G401 (cell line): ENCODE measurements at regions not wholly inside any gene's neighbourhood (a gene's known extent, or its start where the extent isn't known, plus 50 kb on each side); places are given as distances from the start of the nearest gene placed in this dataset.
"Not testable (repeated sequence)": the region's sequence is repeated elsewhere in the genome, so short reads cannot be mapped to it uniquely, and the experiment has no call there.

ENCODE experiments used
- DNase-seq: peaks from one replicate; pipeline ENCODE4 v3.0.0-alpha.2; 2015; ENCODE audit warnings: low spot score
- in situ Hi-C: cut with HindIII; loops from 2 replicates; pipeline ENCODE4 v1.10.0; 2016; ENCODE audit warnings: low sequenced_read_pairs, mixed read lengths

GRCh38 chr5:13263701-13264100, 680.8 kb downstream of the DNAH5 start:
- in situ Hi-C loops, result no loop called here
- DNase-seq, result no peak

GRCh38 chr5:13253111-13253510, 691.4 kb downstream of the DNAH5 start:
- in situ Hi-C loops, result no loop called here
- no peak for DNase-seq

GRCh38 chr5:13252699-13253098, 691.8 kb downstream of the DNAH5 start:
- in situ Hi-C loops, result no loop called here
- DNase-seq, result no peak

- in situ Hi-C loops, result no loop called here
- DNase-seq, result no peak
Observed at GRCh38 chr5:13251623-13252376, 692.7 kb downstream of the DNAH5 start.

DNA sequence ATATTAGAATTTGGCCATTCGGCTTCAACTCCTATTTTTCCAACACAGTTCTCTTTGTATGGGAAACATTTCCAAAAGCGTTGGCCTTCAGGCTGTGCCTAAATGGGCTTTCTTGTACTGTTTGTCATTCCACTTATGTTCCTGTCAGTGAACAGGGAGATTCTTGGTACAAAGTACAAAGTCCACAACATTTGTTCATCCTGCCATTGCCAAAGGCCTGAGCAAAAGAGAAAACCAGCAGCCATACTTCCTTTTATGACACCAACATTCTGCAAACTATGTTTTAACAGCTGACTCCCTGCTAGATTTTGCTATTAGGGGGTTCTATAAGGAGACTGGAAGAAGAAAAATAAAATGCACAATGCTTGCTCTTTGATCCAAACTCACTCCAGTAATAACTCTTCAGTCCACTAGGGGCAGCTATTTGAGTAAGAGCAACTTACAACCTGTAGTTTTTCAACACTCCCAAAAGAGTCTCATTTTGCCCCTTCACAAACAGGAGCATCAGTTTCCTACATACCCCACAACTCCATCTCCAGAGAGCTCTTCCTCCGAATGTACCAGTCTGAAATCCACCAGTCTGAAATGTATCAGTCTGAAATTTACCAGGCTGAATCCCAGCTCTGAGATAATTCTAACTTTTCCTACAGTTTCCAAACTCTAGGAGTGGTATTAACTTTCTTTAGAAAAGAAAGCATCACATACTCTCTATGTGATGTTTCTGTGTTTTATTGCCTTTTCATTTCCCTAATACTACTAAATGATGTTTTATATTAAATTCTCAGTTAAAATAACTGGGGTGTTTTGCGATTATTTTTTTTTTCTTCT, 693.8 kb downstream of the DNAH5 start:
- DNase-seq, result no peak
- in situ Hi-C loops, result no loop called here

GRCh38 chr5:13249854-13250253, 694.6 kb downstream of the DNAH5 start:
- no peak for DNase-seq
- in situ Hi-C loops, result no loop called here

DNA sequence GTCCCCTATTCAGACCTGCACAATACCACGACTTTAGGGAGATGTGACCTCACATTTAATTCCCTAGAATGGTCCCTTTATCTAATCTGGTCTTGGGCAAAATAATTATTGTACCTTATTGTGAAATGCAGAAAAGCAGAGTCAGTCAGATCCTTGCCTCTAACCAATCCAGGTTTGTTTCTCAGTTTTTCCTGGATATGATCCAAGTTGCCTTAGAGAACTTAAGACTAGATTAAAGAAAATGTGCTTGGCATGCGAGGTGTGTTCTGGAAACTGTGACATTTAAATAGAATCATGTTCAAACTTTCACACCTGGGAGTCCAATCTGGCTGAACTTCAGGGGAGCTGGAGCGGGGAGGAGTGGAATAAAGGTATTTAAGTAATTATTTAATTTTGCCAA, 696.2 kb downstream of the DNAH5 start:
- DNase-seq, result no peak
- in situ Hi-C loops, result no loop called here

- in situ Hi-C loops, result no loop called here
- DNase-seq, result no peak
Observed at GRCh38 chr5:13246053-13246452, 698.4 kb downstream of the DNAH5 start.

GRCh38 chr5:13244151-13244550, 700.3 kb downstream of the DNAH5 start:
- DNase-seq, result no peak
- in situ Hi-C loops, result no loop called here

DNA sequence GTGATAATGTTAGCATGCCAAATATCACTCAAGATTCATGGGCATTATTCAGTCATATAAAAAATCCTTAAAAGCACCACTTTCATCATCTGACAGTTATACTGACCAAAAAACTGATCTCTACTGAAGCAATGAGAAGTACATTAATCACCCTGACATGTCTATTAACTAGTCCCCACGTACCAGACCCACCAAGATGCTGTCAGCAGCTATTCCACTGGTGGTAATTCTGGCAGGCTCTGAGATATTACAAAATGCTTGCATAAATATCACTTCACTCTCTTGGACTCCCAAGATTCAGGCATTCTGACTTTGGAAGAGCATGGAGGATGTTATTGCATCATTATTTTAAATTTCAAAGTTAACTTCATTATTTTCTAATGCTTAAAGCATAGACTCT, 717.0 kb downstream of the DNAH5 start:
- in situ Hi-C loops, result no loop called here

DNA sequence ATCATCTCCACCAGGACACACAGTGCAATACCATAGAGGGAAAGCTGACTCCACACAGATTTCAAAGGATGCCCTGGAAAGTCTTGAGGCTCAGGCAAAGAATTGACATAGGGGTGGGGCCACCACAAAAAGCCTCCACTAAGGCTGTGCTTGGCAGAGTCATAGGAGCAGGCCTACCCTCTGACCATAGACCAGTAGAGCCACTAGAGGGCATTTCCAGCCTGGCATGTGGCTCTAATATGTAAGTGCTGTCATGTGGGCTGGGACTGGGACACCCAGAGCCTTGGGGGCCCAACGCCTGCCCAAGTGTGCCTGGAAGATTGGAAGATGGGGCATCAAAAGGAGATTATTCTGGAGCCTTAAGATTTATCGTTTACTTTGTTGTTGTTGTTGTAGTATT, 726.0 kb downstream of the DNAH5 start:
- DNase-seq, result no peak

More for the DNA sequence above, 717.0 kb downstream of the DNAH5 start:
- DNase-seq, result no peak

GRCh38 chr5:13217636-13218035, 726.9 kb downstream of the DNAH5 start:
- DNase-seq, result no peak
- in situ Hi-C loops, result no loop called here

More for the DNA sequence above, 726.0 kb downstream of the DNAH5 start:
- in situ Hi-C loops, result no loop called here

DNA sequence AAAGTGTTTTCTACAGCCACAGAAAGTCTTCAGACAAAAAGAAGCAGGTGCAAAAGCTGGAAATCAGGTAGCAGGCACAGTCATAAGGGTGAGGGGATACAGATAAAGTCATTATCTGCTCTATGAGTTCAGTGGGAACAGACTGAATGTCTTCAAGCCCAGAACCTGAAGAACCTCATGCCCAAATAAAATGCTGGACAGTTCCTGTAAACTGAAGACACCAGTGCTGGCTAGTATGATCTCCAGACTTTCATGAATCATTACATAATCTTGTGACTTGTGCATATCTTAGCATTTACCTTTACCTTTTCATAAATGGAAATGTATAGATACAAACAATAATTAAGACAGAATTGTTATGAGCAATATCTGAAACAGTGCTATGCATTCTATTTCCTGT, 728.7 kb downstream of the DNAH5 start:
- no peak for DNase-seq
- in situ Hi-C loops, result no loop called here

DNA sequence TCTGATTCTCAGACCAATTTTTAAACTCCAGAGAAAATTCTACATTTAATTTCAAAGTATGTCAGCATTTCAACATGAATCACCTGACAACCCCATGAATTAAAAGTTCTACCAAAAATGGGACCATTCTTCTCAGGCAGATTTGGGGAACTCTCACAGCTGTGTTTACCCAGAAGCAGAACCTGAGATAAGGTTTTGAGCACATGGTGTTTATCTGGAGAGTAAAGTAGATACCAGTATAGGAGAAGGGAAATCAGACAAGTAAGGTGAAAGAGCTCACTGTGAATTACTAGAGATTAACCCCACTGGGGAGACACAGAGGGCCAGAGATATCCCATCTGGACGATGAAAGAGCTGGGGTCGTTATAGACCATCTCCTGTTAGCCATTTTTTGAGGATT, 729.1 kb downstream of the DNAH5 start:
- DNase-seq, result no peak
- in situ Hi-C loops, result no loop called here

- in situ Hi-C loops, result no loop called here
Observed at GRCh38 chr5:13214182-13214581, 730.3 kb downstream of the DNAH5 start.

GRCh38 chr5:13212886-13213285, 731.6 kb downstream of the DNAH5 start:
- DNase-seq, result no peak
- in situ Hi-C loops, result no loop called here

More at GRCh38 chr5:13214182-13214581, 730.3 kb downstream of the DNAH5 start:
- DNase-seq, result no peak

DNA sequence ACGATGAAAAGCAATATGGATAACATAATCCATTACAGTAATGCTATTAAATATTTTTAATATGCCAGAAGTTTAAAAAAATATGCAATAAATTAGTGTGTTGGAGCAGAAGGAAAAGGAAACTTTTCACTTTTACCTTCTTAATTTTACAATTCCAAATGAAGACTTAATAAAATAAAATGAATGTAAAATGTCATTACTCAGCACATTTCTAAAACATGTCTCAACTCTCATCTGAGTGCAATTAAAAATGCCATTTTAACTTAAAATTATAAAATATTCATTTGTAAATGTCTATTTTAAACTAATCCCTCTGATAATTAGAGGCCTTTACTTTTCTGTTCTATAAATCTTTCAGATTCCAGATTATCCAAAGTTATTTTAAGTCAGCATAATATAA, 733.4 kb downstream of the DNAH5 start:
- DNase-seq, result no peak
- in situ Hi-C loops, result no loop called here

GRCh38 chr5:13207112-13207511, 737.4 kb downstream of the DNAH5 start:
- in situ Hi-C loops, result no loop called here
- DNase-seq, result no peak

DNA sequence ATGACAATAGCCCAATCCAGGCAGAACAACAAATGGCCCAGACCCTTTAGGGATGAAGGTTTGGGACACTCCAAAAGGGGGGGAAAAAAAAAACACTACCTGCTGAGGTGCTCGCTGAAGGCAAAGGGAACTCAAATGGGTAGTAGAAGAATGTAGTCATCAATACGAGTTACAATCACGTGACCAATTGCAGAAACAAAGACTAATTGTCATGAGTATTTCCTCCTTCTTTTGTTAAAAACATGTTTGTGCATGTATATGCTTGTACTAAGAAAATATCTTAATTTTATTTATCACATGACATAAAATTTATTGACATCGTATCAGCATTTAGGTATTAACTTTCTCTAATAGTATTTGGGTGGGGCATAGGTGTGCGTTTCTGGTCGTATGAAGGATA, 743.5 kb downstream of the DNAH5 start:
- no peak for DNase-seq
- in situ Hi-C loops, result no loop called here

- DNase-seq, in situ Hi-C loops: not testable (repeated sequence)
Observed at GRCh38 chr5:13198226-13198625, 746.3 kb downstream of the DNAH5 start.

GRCh38 chr5:13189532-13189931, 755.0 kb downstream of the DNAH5 start:
- no peak for DNase-seq
- in situ Hi-C loops, result no loop called here
